ENCODE measurements at regions not wholly inside any gene's neighbourhood (a gene's known extent, or its start where the extent isn't known, plus 50 kb on each side); places are given as distances from the start of the nearest gene placed in this dataset.
"Not testable (repeated sequence)": the region's sequence is repeated elsewhere in the genome, so short reads cannot be mapped to it uniquely, and the experiment has no call there.

DNA sequence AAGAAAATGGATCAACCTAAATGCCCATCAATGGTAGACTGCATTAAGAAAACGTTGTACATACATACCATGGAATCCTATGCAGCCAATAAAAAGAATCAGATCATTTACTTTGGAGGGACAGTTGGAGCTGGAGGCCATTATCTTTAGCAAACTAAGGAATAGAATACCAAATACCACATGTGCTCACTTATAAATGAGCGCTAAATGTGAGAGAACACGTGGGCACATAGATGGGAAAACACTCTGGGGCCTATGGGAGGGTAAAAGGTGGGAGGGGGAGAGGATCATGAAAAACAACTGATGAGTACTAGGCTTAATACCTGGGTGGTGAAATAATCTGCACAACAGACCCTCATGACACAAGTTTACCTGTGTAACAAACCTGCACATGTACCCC lies 1729.9 kb upstream of the PCDH10 start:
- no peak for DNase-seq

DNA sequence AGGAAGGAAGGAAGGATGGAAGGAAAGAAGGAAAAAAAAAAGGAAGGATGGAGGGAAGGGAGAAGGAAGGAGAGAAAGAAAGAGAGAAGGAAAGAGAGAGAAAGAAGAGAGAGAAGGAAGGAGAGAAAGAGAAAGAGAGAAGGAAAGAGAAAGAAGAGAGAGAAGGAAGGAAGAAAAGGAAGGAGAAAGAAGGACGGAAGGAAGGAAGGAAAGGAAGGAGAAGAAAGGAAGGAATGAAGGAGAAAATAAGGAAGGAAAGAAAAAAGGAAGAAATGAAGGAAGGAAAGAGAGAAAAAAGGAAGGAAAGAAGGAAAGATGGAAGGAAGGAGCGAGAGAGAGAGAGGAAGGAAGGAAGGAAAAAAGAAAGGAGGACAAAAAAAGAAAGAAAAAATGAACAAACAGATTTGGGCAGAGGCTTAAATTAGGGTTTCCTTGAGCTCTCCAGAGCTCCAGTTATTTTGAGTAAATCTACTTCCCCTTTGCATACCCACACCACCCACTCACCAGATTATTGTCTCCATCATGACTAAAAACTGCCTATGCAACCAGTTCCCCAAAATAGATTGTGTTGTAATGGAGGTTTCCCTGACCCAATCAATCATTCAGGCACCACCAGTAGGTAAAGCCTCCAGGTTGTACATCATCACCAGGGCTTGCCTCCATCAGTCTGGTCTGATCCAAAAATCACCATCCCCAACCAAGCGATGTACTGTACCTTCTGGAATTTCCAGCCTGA lies 1722.9 kb upstream of the PCDH10 start:
- no peak for DNase-seq

DNA sequence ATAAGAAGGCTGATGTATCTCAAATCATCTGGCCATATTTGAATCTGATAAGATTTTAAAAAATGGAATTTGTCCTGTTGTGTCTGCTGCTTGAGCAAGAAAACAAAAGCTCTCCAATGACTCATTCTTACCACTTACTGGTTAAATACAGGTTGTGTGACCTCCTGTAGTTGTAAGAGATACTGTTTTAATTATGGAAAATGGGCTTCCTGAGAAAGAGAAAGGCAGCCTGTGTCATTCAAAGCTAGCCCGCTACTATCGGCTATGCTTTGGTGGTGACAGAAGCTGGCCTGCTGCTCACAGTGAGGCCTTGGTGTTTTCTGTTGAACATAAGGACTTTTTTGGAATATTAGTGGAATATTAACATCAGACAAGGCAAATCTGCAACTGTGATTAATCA lies 1722.1 kb upstream of the PCDH10 start:
- no peak for DNase-seq

GRCh38 chr4:131430302-131430701 lies 1718.8 kb upstream of the PCDH10 start:
- no peak for DNase-seq

DNA sequence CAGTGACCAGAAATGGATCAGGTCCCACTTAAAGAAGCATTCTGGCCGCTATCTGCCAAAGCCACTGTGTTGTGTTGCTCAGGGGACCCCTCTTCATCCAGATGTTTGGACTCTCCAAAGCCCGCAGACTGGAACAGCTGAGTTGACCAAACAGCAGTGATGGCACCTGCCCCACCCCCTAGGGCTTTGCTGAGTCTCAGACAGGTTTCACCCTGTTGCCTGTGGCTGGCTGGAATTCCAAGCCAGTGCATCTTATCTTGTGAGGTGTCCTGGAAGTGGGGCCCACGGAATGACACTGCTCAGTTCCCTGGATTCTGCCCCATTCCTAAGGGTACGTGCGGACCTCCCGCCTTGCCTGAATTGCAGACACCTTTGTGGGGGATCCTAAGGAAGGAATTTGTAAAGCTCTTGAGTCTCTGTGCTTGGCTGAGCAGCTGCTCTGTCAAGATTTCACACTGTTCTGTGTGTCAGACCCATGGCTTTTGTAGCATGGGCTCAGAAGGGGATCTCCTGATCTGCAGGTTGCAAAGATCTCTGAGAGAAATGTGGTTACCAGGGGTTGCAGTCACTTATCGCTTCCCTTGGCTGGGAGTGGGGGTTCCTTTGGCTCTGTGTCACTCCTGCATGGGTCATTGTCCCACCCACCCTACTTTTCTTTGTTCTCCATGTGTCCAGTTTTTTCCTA lies 1707.9 kb upstream of the PCDH10 start:
- no peak for DNase-seq

GRCh38 chr4:131447883-131448282 lies 1701.2 kb upstream of the PCDH10 start:
- no peak for DNase-seq

DNA sequence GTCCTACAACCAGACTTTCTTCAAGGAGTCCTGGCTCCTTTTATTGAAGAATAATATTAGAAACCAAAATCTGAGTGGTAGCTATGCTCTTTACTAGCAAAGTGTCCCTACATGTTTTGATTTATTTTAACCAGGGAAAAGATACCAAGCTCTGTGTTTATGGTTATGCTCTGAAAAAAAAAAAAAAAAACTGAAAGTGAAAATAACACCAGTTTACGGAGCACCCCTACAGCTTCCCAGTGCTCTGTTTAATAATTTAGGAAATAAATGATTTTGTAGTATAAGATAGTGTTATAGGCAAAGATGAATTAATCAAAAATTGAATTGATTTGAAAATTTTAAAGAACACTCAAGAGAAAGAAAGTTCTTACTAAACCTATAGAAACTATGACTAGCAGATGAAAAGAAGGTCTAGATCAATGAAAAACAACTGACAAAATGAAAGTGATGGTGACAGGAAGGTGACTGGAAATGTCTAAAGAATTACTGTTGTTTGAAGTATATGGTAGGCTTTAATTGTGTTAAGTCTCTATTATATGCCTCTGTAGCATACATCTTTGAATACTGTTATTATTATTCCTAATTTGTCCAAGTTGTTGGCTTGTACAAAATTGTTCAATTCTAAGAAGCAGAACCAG lies 1698.4 kb upstream of the PCDH10 start:
- DNase-seq, result no peak

- no peak for DNase-seq
Measured at GRCh38 chr4:131459430-131460101, 1689.5 kb upstream of the PCDH10 start.

DNA sequence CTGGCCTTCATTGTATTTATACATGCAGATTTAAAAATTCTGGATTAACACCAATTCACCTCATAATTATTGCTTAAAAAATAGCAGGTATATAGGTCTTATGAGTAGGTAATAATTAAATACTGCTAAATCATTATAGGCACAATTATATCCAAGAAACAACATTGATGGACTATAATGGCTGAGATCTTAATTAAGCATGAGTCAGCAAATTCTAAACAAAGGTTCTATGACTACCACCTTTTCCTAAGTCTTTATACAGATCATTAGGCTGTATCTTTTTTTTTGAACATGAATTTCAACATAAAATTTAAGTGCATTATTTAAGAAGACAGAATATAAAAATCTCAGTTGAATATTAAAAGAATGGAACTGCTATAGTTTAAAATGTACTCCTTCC lies 1678.7 kb upstream of the PCDH10 start:
- no peak for DNase-seq

GRCh38 chr4:131488772-131489171 lies 1660.3 kb upstream of the PCDH10 start:
- no peak for DNase-seq

DNA sequence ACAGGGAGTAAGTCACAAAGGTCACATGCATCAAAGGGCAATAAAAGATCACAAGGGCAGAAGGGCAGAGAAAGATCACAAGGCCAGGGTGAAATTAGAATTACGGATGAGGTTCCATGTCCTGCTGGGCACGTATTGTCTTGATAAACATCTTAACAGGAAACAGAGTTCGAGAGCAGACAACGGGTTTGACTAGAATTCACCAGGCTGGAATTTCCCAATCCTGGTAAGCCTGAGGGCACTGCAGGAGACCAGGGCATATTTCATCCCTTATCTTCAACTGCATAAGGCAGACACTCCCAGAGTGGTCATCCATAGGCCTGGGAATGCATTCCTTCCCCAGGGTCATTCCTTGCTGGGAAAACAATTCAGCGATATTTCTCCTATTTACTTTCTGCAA lies 1652.9 kb upstream of the PCDH10 start:
- DNase-seq, result not testable (repeated sequence)

GRCh38 chr4:131499141-131499873 lies 1649.8 kb upstream of the PCDH10 start:
- no peak for DNase-seq

DNA sequence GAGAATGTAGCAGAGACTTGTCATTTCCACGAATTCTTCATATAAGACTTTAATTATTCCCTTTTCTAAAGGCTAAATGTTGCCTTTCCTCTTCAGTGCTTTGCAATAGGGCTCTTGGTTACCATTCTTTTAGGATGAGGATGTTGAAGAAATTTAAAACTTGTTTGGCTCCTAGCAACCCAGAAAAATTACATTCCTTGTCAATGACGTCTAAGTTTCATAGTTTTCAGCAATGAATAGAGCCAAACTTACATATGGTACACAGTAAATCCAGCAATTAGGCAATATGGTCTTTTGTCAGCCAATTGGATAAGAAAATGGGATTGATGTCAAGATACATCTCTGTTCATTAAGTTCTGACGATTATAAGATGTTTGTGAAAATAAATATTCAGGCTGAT lies 1639.6 kb upstream of the PCDH10 start:
- no peak for DNase-seq

- no peak for DNase-seq
Measured at GRCh38 chr4:131526686-131527085, 1622.4 kb upstream of the PCDH10 start.

GRCh38 chr4:131531087-131531486 lies 1618.0 kb upstream of the PCDH10 start:
- DNase-seq, result no peak

DNA sequence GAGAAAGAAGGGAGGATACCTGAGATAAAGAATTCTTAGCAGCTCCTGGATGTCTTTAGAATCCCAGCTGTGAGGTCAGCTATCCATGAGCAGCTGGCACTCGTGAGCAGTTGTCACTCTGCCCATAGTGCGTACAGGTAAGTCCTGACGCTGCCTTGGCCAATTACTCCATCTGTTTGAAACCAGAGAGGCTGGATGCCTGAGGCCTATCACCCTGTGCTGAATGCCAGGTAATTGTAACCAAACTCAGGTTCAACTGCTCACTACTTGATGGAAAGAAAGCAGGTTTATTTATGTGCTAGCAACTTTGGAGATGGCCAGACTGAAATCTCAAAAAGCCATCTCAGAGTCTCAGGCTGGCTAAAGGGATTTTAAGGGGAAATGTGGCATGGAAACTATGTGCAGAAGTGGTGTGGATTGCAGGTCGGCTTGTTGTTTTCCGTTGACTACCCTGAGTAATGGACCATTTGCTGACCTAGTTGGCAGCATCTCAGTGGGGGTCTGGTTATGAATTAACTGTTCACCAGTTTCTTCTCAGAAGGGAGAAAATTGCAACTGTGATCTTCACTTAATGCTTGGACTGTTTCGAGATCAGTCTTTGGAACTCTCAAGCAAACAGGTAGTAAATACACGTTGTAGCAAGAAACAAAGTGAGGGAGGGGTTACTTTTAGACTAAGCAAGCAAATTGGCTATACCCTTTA lies 1614.0 kb upstream of the PCDH10 start:
- no peak for DNase-seq

DNA sequence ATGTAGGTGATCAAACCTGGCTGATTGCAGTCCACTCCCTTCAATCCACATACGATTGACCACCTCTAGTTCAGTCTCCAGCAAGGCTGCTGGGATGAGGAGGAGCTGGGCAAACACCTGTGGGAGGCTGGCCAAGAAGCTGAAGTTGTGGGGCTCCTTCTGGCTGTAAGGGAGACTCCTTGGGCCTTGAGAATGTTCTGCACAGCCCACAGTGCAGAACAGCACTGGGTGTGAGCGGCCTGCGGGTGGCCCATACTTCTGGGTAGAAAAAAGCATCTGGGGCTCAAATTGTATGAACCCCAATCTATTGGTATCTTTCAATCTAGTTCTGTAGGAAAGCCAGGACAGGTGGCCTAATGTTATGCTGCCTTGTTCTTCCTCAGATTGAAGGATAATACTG lies 1608.8 kb upstream of the PCDH10 start:
- DNase-seq, result no peak

- DNase-seq, result no peak
Measured at GRCh38 chr4:131547506-131547981, 1601.5 kb upstream of the PCDH10 start.

DNA sequence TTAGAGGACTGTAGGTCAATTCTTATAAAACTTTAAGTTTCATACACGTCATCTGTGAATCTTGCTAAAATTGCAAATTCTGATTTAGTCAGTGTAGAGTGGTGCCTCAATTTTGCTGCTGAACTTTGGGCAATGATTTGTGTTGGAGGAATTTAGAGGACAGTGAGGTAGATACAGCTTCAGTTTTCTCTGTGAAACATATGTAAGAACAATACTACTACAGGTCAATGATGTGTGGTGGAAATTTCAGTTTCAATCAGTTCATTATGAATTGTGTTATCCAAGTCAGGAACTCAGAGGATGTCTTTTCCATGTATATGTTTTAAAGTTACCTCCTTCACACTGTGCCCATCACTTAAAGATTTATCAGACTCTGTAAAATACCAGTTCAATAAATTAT lies 1597.8 kb upstream of the PCDH10 start:
- DNase-seq, result no peak

DNA sequence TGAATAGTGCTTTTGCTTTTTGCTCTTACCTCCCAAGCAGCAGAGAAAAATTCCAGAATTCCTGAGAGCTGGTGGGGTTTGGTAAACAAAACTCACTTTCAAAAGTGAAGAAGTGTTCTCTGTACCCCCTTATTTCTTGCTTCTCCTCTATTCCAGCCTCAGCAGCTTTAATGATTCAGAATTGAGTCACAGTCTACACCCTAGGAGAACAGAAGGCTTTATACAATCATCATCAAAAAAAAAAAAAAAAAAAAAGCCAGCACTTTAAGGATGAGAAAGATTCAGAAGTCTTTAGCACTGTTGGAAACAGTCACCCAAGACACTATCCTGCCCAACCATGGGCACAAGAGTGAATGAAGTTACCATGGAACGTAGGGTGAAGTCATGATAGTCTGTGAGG lies 1583.1 kb upstream of the PCDH10 start:
- DNase-seq, result no peak

DNA sequence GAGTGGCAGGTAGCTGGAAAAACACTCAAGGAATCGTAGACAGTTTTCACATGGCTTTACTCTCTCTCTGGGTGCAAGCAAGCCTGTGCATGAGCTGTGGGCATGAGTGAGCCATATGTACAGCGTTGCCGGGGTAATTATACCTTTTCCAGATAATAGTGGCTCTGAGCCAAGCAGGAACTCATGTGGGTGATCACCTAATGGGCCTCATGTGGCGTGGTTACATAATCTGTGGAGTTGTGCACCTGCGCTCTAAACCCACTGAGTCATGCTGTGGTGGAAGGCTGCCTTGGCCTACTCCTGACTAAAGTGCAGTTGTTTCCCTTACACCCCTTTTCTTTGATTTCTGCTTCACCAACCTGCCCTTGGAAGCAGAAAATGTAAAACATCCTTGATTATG lies 1564.5 kb upstream of the PCDH10 start:
- no peak for DNase-seq

- DNase-seq, result no peak
Measured at GRCh38 chr4:131595140-131595539, 1554.0 kb upstream of the PCDH10 start.

Data from DMS79 treated with DMSO at 0.1 percent for 48 hours (cell line).